HEK293T (cell line): ENCODE measurements at regions not wholly inside any gene's neighbourhood (a gene's known extent, or its start where the extent isn't known, plus 50 kb on each side); places are given as distances from the start of the nearest gene placed in this dataset.

ENCODE experiments used
- ELF4 ChIP-seq: fragments of 450-650 bp; IDR thresholded peaks from 2 replicates; pipeline ENCODE4 v1.6.1; 2017; ENCODE audit warnings: antibody characterized with exemption
- HDGF ChIP-seq: fragments of 450-650 bp; IDR thresholded peaks from 2 replicates; pipeline ENCODE4 v1.6.1; 2017; ENCODE audit warnings: antibody characterized with exemption, borderline replicate concordance
- NFRKB ChIP-seq: fragments of 450-650 bp; IDR thresholded peaks from 2 replicates; pipeline ENCODE4 v1.6.1; 2016; ENCODE audit warnings: mild to moderate bottlenecking, moderate library complexity
- ZNF384 ChIP-seq: fragments of 450-650 bp; IDR thresholded peaks from 2 replicates; pipeline ENCODE4 v1.6.1; 2016

DNA sequence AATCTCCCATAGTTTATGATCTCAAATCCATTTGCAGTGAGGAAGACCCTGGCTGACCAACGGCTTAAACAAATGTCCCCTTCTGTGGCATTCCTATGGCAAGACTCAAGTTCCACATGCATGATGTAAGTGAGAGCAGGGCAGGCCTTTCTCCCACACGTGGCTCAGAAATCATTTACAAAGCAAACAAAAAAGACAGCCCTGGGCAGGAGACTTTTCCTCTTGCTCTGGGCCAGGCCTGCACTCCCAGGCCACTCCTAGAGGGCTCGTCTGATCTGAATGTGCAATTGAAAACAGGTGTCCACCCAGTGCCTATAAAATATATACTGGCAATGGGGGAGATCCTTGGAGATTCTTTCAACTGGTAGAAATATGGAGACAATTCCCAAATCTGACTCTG is 123.1 kb downstream of the DMRT2 start:
- no peak for TF ChIP-seq ELF4
- no peak for TF ChIP-seq HDGF
- TF ChIP-seq ZNF384 = no peak
- TF ChIP-seq NFRKB = no peak
